ENCODE measurements at regions not wholly inside any gene's neighbourhood (a gene's known extent, or its start where the extent isn't known, plus 50 kb on each side); places are given as distances from the start of the nearest gene placed in this dataset.

DNA sequence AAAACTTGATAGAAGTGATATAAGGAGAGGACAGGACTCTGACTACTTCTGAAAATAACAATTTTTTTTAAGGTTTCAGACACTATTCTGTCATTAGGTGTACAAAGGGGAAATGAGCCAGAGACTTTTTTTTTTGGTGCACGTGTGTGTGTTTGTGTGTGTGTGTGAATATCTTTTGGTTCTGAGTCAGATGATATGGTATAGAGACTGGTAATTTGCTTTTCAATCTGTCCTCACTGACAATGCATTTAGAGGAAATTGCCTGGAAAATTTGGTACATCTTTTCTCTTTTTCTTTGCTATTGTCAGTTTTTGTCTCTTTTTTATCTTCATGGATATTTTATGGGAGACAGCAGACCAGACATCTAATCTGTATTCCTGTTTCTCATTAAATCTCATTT, 59.3 kb downstream of the DDIT4L start:
- TF ChIP-seq POLR2AphosphoS5 (IDR thresholded peaks at IDR 0.05; ENCODE audit: low read depth, low read length), result no peak
- TF ChIP-seq REST (IDR thresholded peaks at IDR 0.05; ENCODE audit: insufficient read depth in 1 of 2, low read depth in 2 of 2, low read length in 2 of 2), result no peak
- no peak for TF ChIP-seq TAF1 (IDR thresholded peaks at IDR 0.05; ENCODE audit: borderline replicate concordance, insufficient read depth, low read length)
- TF ChIP-seq FOXP2 (optimal IDR thresholded peaks at IDR 0.05; ENCODE audit: borderline replicate concordance, extremely low read depth, extremely low read length, insufficient read depth), result no peak

All from PFSK-1 (cell line).